ENCODE measurements at regions not wholly inside any gene's neighbourhood (a gene's known extent, or its start where the extent isn't known, plus 50 kb on each side); places are given as distances from the start of the nearest gene placed in this dataset.

- DNase-seq (ENCODE audit: low spot score): no peak
Measured at GRCh38 chr18:22625406-22625805, 207.7 kb upstream of the CTAGE1 start.

GRCh38 chr18:22626771-22627170, 209.1 kb upstream of the CTAGE1 start:
- no peak for DNase-seq (ENCODE audit: low spot score)

- DNase-seq (ENCODE audit: low spot score): no peak
Measured at GRCh38 chr18:22627506-22627905, 209.8 kb upstream of the CTAGE1 start.

GRCh38 chr18:22628795-22629510, 211.2 kb upstream of the CTAGE1 start:
- DNase-seq (ENCODE audit: low spot score): no peak

GRCh38 chr18:22630980-22631379, 213.3 kb upstream of the CTAGE1 start:
- no peak for DNase-seq (ENCODE audit: low spot score)

GRCh38 chr18:22632191-22632590, 214.5 kb upstream of the CTAGE1 start:
- no peak for DNase-seq (ENCODE audit: low spot score)

GRCh38 chr18:22634464-22634863, 216.7 kb upstream of the CTAGE1 start:
- DNase-seq (ENCODE audit: low spot score): no peak

GRCh38 chr18:22637787-22638186, 220.1 kb upstream of the CTAGE1 start:
- DNase-seq (ENCODE audit: low spot score): no peak

- no peak for DNase-seq (ENCODE audit: low spot score)
Measured at GRCh38 chr18:22639026-22639463, 221.3 kb upstream of the CTAGE1 start.

GRCh38 chr18:22639561-22639960, 221.8 kb upstream of the CTAGE1 start:
- no peak for DNase-seq (ENCODE audit: low spot score)

- no peak for DNase-seq (ENCODE audit: low spot score)
Measured at GRCh38 chr18:22640281-22640842, 222.6 kb upstream of the CTAGE1 start.

GRCh38 chr18:22641958-22642357, 224.2 kb upstream of the CTAGE1 start:
- no peak for DNase-seq (ENCODE audit: low spot score)

- DNase-seq (ENCODE audit: low spot score): no peak
Measured at GRCh38 chr18:22643731-22644130, 226.0 kb upstream of the CTAGE1 start.

- DNase-seq (ENCODE audit: low spot score): no peak
Measured at GRCh38 chr18:22650247-22650646, 232.5 kb upstream of the CTAGE1 start.

- no peak for DNase-seq (ENCODE audit: low spot score)
Measured at GRCh38 chr18:22657619-22658018, 239.9 kb upstream of the CTAGE1 start.

GRCh38 chr18:22658318-22658717, 240.6 kb upstream of the CTAGE1 start:
- no peak for DNase-seq (ENCODE audit: low spot score)

GRCh38 chr18:22663378-22663777, 245.7 kb upstream of the CTAGE1 start:
- DNase-seq (ENCODE audit: low spot score): no peak

- DNase-seq (ENCODE audit: low spot score): no peak
Measured at GRCh38 chr18:22666411-22666940, 248.8 kb upstream of the CTAGE1 start.

- no peak for DNase-seq (ENCODE audit: low spot score)
Measured at GRCh38 chr18:22667156-22667555, 249.4 kb upstream of the CTAGE1 start.

- DNase-seq (ENCODE audit: low spot score): peak; percentile 25
Measured at GRCh38 chr18:22667616-22668422, 250.1 kb upstream of the CTAGE1 start.

- DNase-seq (ENCODE audit: low spot score): no peak
Measured at GRCh38 chr18:22668496-22668895, 250.8 kb upstream of the CTAGE1 start.

- DNase-seq (ENCODE audit: low spot score): no peak
Measured at GRCh38 chr18:22670914-22671313, 253.2 kb upstream of the CTAGE1 start.
